NB4 (cell line): ENCODE measurements at regions not wholly inside any gene's neighbourhood (a gene's known extent, or its start where the extent isn't known, plus 50 kb on each side); places are given as distances from the start of the nearest gene placed in this dataset.

Experiments used
- MYC ChIP-seq: IDR thresholded peaks from 2 replicates; pipeline ENCODE4 v1.6.1; 2011; ENCODE audit warnings: low read depth, low read length
- POLR2A ChIP-seq: IDR thresholded peaks from 2 replicates; pipeline ENCODE4 v1.6.1; 2011; ENCODE audit warnings: mild to moderate bottlenecking; ENCODE audit not compliant: insufficient read length; ENCODE audit errors: extremely low read depth
- TF ChIP-seq, protein P1 (sequence below): IDR thresholded peaks from one replicate; pipeline ENCODE4 v1.5.1; 2012; ENCODE audit warnings: low read depth, low read length
- TF ChIP-seq, protein P2 (sequence below): IDR thresholded peaks from 2 replicates; pipeline ENCODE4 v1.6.1; 2011; ENCODE audit warnings: low read depth, low read length

DNA sequence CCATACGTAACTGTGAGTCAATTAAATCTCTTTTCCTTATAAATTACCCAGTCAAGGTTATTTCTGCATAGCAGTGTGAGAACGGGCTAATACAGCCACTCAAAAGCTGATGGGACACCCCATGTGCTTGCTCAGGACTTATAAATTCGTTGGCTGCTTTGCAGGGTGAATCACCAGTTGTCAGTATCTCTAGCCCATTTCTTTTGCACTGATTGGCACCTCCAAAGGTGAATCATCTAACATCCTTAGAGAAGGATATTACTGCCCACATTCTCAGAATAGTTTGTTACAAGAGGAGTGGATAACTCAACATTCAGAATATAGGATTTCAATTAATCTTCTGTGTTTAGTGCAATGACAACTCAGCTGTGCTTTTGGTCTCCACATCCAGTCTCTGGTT is 601.5 kb downstream of the KCNH5 start:
- TF ChIP-seq, protein P1, sequence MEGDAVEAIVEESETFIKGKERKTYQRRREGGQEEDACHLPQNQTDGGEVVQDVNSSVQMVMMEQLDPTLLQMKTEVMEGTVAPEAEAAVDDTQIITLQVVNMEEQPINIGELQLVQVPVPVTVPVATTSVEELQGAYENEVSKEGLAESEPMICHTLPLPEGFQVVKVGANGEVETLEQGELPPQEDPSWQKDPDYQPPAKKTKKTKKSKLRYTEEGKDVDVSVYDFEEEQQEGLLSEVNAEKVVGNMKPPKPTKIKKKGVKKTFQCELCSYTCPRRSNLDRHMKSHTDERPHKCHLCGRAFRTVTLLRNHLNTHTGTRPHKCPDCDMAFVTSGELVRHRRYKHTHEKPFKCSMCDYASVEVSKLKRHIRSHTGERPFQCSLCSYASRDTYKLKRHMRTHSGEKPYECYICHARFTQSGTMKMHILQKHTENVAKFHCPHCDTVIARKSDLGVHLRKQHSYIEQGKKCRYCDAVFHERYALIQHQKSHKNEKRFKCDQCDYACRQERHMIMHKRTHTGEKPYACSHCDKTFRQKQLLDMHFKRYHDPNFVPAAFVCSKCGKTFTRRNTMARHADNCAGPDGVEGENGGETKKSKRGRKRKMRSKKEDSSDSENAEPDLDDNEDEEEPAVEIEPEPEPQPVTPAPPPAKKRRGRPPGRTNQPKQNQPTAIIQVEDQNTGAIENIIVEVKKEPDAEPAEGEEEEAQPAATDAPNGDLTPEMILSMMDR: no peak
- TF ChIP-seq, protein P2, sequence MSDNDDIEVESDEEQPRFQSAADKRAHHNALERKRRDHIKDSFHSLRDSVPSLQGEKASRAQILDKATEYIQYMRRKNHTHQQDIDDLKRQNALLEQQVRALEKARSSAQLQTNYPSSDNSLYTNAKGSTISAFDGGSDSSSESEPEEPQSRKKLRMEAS: no peak
- TF ChIP-seq POLR2A: no peak
- TF ChIP-seq MYC: no peak
